ENCODE measurements at regions not wholly inside any gene's neighbourhood (a gene's known extent, or its start where the extent isn't known, plus 50 kb on each side); places are given as distances from the start of the nearest gene placed in this dataset.

GRCh38 chr6:154604119-154604518, 93.6 kb upstream of the CNKSR3 start:
- Mint-ChIP-seq H3K4me1 (ENCODE audit: low read depth) (peaks cover 40% of the 10 kb centered on the region), H3K36me3 (ENCODE audit: low read depth) (no peaks in the 10 kb centered on the region), H3K27ac (no peak overlapping the region), H3K27me3 (no peaks in the 10 kb centered on the region), H3K9me3 (no peaks in the 10 kb centered on the region), H3K4me3 (no peak overlapping the region)
- TF ChIP-seq, protein P1, sequence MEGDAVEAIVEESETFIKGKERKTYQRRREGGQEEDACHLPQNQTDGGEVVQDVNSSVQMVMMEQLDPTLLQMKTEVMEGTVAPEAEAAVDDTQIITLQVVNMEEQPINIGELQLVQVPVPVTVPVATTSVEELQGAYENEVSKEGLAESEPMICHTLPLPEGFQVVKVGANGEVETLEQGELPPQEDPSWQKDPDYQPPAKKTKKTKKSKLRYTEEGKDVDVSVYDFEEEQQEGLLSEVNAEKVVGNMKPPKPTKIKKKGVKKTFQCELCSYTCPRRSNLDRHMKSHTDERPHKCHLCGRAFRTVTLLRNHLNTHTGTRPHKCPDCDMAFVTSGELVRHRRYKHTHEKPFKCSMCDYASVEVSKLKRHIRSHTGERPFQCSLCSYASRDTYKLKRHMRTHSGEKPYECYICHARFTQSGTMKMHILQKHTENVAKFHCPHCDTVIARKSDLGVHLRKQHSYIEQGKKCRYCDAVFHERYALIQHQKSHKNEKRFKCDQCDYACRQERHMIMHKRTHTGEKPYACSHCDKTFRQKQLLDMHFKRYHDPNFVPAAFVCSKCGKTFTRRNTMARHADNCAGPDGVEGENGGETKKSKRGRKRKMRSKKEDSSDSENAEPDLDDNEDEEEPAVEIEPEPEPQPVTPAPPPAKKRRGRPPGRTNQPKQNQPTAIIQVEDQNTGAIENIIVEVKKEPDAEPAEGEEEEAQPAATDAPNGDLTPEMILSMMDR (IDR thresholded peaks at IDR 0.05) = no peak
- no peak for DNase-seq
- ChIA-PET POLR2A (no interaction called here), CTCF (no interaction called here)
- intact Hi-C loops (cut with micrococcal nuclease) = no loop called here
- ATAC-seq = no peak

DNA sequence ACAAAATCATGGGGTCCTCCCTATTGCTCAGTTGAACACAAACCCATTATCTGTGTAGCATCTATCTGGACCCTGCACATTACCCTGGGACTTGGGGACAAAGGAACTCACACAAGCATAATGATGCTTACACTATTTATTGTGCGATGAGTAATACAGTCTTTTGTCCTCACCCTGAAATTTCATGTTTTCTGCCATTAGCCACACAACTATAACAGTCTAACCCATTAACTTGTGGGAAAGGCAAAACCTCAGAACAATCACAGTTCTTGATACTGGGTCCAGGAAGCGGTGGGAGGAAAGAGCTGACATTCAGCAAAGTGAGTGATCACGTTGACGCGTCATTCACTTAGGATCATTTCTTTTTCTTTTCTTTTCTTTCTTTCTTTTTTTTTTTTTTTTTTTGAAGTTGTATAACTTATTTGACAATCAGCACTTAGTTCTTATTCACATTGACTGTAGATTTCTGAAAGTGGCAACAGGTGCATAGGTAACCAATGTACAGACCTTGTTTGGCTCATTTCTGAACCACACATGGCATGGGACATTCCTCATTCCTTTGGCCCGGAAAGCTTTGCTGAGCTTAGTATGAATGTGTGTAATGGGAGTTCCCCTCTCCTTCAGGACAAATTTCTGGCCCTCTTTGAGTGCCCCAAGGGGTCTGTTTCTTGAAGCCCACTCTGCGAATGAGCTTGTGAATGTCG, 94.8 kb upstream of the CNKSR3 start:
- H3K36me3 Mint-ChIP-seq (ENCODE audit: low read depth) = no peaks in the 10 kb centered on the region
- CTCF ChIA-PET = interaction anchor here (0.9 kb wide), 1 partner anchor 10 kb away, joined by 3 read pairs; no protein-coding TSS in a partner anchor
- intact Hi-C loops (cut with micrococcal nuclease) = loop anchor here (5.0 kb wide), 1 partner anchor 253 kb away; no protein-coding TSS in a partner anchor
- no peaks in the 10 kb centered on the region for H3K9me3 Mint-ChIP-seq
- H3K27me3 Mint-ChIP-seq = peaks cover 2% of the 10 kb centered on the region
- H3K27ac Mint-ChIP-seq = peak overlapping the region; percentile 86
- TF ChIP-seq, protein P1 (IDR thresholded peaks at IDR 0.05) = no peak
- ATAC-seq (peak; percentile 48), DNase-seq (peak; percentile 70)
- peaks cover 38% of the 10 kb centered on the region for H3K4me1 Mint-ChIP-seq (ENCODE audit: low read depth)
- H3K4me3 Mint-ChIP-seq = peak overlapping the region; percentile 50
- POLR2A ChIA-PET = no interaction called here

GRCh38 chr6:154605882-154606370, 95.4 kb upstream of the CNKSR3 start:
- no peaks in the 10 kb centered on the region for H3K9me3 Mint-ChIP-seq
- peaks cover 3% of the 10 kb centered on the region for H3K27me3 Mint-ChIP-seq
- H3K36me3 Mint-ChIP-seq (ENCODE audit: low read depth) = no peaks in the 10 kb centered on the region
- POLR2A ChIA-PET = no interaction called here
- intact Hi-C loops (cut with micrococcal nuclease) = loop anchor here (5.0 kb wide), 1 partner anchor 254 kb away; no protein-coding TSS in a partner anchor
- peak overlapping the region; percentile 50 for H3K4me3 Mint-ChIP-seq
- CTCF ChIA-PET = interaction anchor here (0.9 kb wide), 1 partner anchor 10 kb away, joined by 3 read pairs; no protein-coding TSS in a partner anchor
- ATAC-seq = no peak
- peak overlapping the region; percentile 86 for H3K27ac Mint-ChIP-seq
- peaks cover 38% of the 10 kb centered on the region for H3K4me1 Mint-ChIP-seq (ENCODE audit: low read depth)
- DNase-seq = no peak
- TF ChIP-seq, protein P1 (IDR thresholded peaks at IDR 0.05) = no peak

- TF ChIP-seq, protein P1 (IDR thresholded peaks at IDR 0.05) = no peak
These were observed 96.0 kb upstream of the CNKSR3 start for GRCh38 chr6:154606457-154606856.

DNA sequence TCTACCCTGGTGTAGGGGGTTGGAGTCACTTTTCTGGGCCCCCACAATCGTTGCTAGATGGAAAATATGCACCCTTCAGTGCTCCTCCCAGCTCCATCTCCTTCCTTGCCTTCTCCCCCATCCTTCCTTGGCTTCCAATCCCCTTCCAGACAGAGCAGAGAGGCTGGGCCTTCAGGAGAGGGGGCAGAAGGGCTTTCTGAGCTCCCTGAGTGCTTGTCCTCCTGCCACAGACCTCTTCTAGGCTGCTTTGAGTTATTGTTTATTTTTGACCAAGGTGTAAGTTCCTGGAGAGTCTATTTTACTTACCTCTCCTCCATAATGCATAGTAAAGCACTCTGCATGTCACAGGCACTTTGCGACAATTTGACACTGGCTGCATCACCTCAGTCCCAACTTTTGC, 96.4 kb upstream of the CNKSR3 start:
- ChIA-PET POLR2A (no interaction called here), CTCF (interaction anchor here (1.1 kb wide), 1 partner anchor 198 kb away, joined by 3 read pairs; no protein-coding TSS in a partner anchor)
- Mint-ChIP-seq H3K27me3 (peaks cover 3% of the 10 kb centered on the region), H3K27ac (peak overlapping the region; percentile 86), H3K36me3 (ENCODE audit: low read depth) (no peaks in the 10 kb centered on the region), H3K4me3 (peak overlapping the region; percentile 50), H3K4me1 (ENCODE audit: low read depth) (peaks cover 38% of the 10 kb centered on the region), H3K9me3 (no peaks in the 10 kb centered on the region)
- TF ChIP-seq, protein P1 (IDR thresholded peaks at IDR 0.05) = no peak
- ATAC-seq (peak; percentile 2), DNase-seq (no peak)
- intact Hi-C loops (cut with micrococcal nuclease) = loop anchor here (5.0 kb wide), 1 partner anchor 255 kb away; no protein-coding TSS in a partner anchor

More at GRCh38 chr6:154606457-154606856, 96.0 kb upstream of the CNKSR3 start:
- Mint-ChIP-seq H3K4me3 (peak overlapping the region; percentile 50), H3K36me3 (ENCODE audit: low read depth) (no peaks in the 10 kb centered on the region), H3K27me3 (peaks cover 3% of the 10 kb centered on the region), H3K9me3 (no peaks in the 10 kb centered on the region), H3K27ac (peak overlapping the region; percentile 86), H3K4me1 (ENCODE audit: low read depth) (peaks cover 38% of the 10 kb centered on the region)
- CTCF ChIA-PET = no interaction called here
- POLR2A ChIA-PET = no interaction called here
- DNase-seq = peak; percentile 99
- ATAC-seq = peak; percentile 95
- intact Hi-C loops (cut with micrococcal nuclease) = loop anchor here (5.0 kb wide), 1 partner anchor 254 kb away; no protein-coding TSS in a partner anchor
